NCI-H1694 treated with DMSO at 0.1 percent for 48 hours (cell line): ENCODE measurements at regions not wholly inside any gene's neighbourhood (a gene's known extent, or its start where the extent isn't known, plus 50 kb on each side); places are given as distances from the start of the nearest gene placed in this dataset.
"Not testable (repeated sequence)": the region's sequence is repeated elsewhere in the genome, so short reads cannot be mapped to it uniquely, and the experiment has no call there.

Experiments
- DNase-seq: peaks from one replicate; lab custom pipeline; 2025; lab: John Stamatoyannopoulos, UW

GRCh38 chr5:156053056-156053455, 273.9 kb upstream of the SGCD start:
- no peak for DNase-seq

- no peak for DNase-seq
Measured at GRCh38 chr5:156076912-156077311, 250.1 kb upstream of the SGCD start.

- no peak for DNase-seq
Measured at GRCh38 chr5:156087577-156088110, 239.3 kb upstream of the SGCD start.

- DNase-seq: not testable (repeated sequence)
Measured at GRCh38 chr5:156089955-156090940, 236.7 kb upstream of the SGCD start.

- no peak for DNase-seq
Measured at GRCh38 chr5:156093024-156093423, 233.9 kb upstream of the SGCD start.

- no peak for DNase-seq
Measured at GRCh38 chr5:156094001-156094400, 233.0 kb upstream of the SGCD start.

- no peak for DNase-seq
Measured at GRCh38 chr5:156095709-156096241, 231.2 kb upstream of the SGCD start.

- DNase-seq: no peak
Measured at GRCh38 chr5:156096259-156096658, 230.7 kb upstream of the SGCD start.

- DNase-seq: no peak
Measured at GRCh38 chr5:156103155-156103885, 223.6 kb upstream of the SGCD start.

- DNase-seq: no peak
Measured at GRCh38 chr5:156109317-156110023, 217.5 kb upstream of the SGCD start.

GRCh38 chr5:156119692-156120091, 207.3 kb upstream of the SGCD start:
- no peak for DNase-seq

- peak; percentile 14 for DNase-seq
Measured at GRCh38 chr5:156120777-156121176, 206.2 kb upstream of the SGCD start.

- DNase-seq: no peak
Measured at GRCh38 chr5:156121234-156121633, 205.7 kb upstream of the SGCD start.

- no peak for DNase-seq
Measured at GRCh38 chr5:156121882-156122281, 205.1 kb upstream of the SGCD start.

- DNase-seq: no peak
Measured at GRCh38 chr5:156124708-156125107, 202.3 kb upstream of the SGCD start.

- DNase-seq: no peak
Measured at GRCh38 chr5:156125118-156125517, 201.8 kb upstream of the SGCD start.

GRCh38 chr5:156126716-156127115, 200.2 kb upstream of the SGCD start:
- DNase-seq: no peak

GRCh38 chr5:156128026-156128425, 198.9 kb upstream of the SGCD start:
- no peak for DNase-seq

- no peak for DNase-seq
Measured at GRCh38 chr5:156134216-156134615, 192.7 kb upstream of the SGCD start.

- DNase-seq: no peak
Measured at GRCh38 chr5:156135531-156135930, 191.4 kb upstream of the SGCD start.

- DNase-seq: no peak
Measured at GRCh38 chr5:156137071-156137869, 189.7 kb upstream of the SGCD start.
